Inferior parietal cortex (tissue), 1 donor: ENCODE measurements at regions not wholly inside any gene's neighbourhood (a gene's known extent, or its start where the extent isn't known, plus 50 kb on each side); places are given as distances from the start of the nearest gene placed in this dataset.
"Not testable (repeated sequence)": the region's sequence is repeated elsewhere in the genome, so short reads cannot be mapped to it uniquely, and the experiment has no call there.

Experiments used
- DNase-seq: peaks from one replicate; pipeline ENCODE4 v3.0.0-alpha.2; 2016; ENCODE audit errors: extremely low spot score

DNA sequence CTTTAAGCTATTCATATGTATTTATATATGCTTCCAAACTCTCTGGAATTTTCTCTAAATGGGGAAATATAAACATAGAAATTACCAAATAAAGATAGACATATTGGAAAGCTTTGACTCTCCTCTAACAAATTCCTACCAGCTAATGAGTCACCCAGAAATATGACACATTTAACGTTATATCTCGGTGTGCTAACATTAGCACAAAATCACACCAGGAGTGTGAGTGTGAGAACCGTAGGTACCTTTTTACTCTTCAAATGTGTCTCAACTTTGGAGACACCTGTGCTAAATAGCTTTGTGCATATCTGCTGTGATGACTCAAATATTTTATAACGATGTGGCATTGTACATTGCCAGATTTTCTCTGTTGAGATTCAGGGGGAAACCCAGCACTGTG lies 714.4 kb downstream of the METTL15 start:
- peak; percentile 5 for DNase-seq

DNA sequence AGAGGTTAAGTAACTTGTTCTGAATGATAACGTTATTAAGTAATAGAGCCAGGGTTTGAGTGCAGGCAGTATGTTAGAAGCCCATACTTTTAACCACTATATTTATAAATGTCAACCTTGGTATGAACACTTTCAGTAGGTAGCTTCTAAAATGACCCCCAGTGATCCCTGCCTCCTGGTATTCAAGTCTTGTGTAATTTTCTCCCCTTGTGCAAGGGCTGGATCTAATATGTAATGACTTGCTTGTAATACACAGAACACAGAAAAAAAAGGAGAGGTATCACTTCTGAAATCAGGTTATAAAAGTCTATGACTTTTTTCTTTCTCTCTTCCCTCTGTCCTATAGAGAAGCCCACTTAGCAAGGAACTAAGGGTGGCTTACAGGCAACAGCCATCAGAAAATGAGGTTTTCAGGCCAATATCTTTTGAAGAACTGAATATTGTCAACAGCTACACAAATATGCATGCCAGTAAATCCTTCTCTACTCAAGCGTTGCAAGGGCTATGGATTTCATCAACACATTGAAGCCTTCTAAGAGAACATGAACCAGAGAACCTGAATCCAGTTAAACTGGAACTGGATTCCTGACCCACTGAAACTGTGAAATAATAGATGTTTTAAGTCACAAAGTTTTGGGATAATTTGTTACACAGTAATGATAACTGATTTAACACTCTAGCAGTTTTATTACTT lies 712.3 kb downstream of the METTL15 start:
- DNase-seq: no peak

DNA sequence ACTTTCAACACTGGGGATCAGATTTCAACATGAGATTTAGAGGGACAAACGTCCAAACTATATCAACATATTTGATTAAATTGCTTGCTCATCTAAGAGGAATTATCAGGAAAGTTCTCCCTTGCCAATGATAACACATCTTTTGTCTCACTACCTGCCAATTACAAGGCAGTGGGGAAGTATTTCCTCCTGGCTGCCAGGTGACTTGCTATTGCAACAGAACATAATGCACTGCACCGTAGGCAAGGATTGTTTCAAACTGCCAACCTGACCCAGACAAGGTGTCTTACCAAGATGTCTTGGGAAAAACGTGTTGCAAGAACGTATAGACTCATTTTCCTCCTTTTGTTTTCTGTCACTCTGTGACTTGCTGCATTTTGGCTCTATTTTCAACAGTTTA lies 711.6 kb downstream of the METTL15 start:
- DNase-seq: no peak

DNA sequence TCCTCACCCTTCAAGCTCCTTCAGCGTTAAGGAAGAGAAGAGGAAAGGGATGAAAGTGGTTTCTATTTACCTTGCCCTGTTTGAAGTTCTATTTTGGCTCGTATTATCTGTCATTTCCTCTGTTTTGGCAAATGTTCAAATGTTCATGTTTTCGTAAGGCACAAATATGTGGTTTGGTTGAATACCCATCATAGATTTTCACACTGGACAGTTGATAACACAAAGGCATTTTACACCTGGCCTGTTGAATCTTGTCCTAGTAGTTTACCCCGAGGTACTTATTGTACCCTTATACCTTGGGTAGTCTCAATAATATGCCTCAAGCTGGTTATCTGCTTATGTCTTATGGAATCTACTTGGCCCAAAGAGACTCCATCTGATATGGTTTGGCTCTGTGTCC lies 706.9 kb downstream of the METTL15 start:
- DNase-seq: no peak

DNA sequence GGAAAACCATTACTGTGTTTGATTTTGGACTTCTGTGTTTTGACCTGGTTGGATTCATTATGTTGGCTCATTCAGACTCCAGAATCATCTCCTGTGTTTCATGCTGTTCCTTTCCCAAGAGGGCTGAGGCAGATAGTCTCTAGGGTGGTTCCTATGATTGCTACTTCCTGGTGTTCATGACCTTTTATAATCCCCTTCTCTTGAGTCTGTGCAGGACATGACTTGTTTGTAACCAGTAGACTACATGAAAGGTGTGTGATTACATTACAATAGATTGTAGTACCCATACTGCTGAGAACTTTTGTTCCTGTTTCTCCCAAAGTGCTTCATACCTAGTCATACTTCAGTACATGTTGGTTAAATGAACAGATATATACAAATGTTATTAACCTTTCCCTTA lies 700.6 kb downstream of the METTL15 start:
- DNase-seq: no peak

DNA sequence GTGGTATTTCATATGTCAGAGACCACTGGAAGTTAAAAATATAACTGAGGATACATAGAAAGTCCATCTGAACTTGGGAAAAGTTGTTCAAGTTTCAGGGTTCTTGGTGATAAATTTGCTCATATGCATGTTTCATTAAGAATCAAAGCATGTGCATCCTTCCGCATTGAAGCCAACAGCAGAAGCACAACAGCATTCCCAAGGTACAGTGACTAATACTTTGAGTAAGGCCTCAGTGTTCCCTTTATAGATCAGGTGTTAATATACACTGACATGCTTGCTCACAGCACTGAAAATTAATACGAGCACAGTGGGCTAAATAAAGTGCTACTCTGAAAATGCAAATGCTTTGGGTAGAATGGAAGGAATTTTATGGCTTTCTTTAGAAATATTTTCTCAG lies 691.1 kb downstream of the METTL15 start:
- DNase-seq: no peak

DNA sequence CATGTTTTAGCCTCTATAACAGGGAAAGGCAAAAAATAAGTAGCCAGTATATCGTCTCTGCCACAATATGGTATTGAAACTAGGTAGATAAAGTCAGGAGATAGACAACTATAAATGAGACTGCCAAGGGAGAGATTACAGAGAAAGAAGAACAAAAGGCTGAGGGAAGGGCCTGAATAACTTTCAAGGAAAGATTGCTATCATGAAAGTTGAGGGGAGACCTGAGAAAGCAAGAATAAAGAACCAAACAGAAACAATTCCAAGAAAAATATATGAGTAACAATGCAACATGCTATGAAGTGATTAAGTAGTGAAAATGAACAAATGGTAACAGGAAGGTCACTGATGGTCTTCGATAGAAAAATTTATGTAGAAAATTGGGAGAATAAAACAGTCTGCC lies 690.1 kb downstream of the METTL15 start:
- no peak for DNase-seq

DNA sequence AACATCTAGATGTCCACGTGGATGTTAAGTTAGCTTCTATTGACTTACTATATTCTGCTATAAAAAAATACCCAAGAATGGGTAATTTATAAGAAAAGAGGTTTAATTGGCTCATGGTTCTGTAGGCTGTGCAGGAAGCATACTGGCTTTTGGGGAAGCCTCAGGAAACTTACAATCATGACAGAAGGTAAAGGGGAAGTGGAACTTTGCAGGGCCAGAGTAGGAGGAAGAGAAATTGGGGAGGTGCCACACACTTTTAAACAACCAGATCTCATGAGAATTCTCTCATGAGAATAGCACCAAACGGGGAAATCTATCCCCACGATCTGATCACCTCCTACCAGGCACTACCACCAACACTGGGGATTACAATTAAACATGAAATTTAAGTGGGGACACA lies 689.3 kb downstream of the METTL15 start:
- no peak for DNase-seq

DNA sequence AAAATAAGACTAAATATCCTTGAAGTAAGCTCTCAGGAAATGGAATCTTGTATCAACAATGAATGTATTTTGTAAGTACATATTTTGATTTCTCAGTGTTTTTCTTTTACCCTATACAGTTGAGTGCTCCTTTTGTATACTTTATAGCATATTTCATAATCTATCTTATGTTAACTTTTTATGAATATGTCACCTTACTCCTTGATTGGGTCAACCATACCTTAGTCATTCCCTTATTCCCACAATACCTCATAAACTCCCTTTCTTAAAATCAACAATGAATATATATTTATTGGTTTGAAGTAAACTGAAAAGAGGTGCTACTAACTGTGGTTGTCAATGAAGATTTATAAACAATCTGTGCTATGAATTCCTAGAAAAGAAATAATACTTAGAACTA lies 686.2 kb downstream of the METTL15 start:
- DNase-seq: no peak

DNA sequence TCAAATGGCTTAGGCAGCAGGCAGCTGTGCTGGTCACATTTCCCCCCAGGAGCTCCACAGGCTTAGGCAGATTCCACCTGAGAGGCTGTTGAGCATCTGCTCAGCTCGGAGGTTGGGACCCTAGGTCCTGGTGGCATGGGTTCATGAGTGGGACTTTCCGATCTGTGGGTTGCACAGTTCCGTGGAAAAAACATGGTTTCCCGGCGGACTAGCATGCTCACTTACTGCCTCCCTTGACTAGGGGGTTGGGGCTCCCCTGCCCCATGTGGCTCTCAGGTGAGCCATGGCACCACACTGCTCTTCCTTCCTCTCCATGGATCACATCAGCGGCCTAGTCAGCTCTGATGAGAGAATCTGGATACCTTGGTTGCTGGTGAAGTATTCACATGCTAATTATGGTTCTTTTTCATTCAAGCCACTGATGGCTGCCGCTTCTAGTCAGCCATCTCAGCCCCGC lies 685.1 kb downstream of the METTL15 start:
- DNase-seq: no peak

DNA sequence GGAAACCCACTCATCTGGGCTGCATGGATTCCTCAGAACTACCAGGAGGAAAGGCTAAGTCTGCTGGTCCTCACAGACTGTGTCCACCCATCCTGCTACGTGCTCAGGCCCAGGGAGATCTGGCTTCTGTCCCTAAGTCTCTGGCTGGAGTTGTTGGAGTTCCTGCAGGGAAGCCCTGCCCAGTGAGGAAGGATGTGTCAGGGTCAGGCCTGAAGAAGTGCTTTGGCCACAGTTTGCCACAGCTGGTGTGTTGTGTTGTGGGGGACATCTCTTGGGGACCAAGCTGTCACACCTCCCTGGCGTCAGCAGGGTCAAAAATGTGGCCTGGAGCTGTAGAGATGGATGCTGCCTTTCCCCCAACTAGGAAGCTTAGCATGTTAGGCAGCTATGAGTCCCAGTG lies 684.7 kb downstream of the METTL15 start:
- no peak for DNase-seq

DNA sequence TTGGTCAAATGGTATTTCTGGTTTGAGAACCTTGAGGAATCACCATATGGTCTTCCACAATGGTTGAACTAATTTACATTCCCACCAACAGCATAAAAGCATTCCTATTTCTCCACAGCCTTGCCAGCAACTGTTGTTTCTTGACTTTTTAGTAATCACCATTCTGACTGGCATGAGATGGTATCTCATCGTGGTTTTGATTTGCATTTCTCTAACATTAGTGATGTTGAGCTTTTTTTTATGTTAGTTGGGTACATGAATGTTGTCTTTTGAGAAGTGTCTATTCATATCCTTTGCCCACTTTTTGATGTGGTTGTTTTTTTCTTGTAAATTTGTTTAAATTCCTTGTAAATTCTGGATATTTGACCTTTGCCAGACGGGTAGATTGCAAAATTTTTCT lies 679.7 kb downstream of the METTL15 start:
- not testable (repeated sequence) for DNase-seq

DNA sequence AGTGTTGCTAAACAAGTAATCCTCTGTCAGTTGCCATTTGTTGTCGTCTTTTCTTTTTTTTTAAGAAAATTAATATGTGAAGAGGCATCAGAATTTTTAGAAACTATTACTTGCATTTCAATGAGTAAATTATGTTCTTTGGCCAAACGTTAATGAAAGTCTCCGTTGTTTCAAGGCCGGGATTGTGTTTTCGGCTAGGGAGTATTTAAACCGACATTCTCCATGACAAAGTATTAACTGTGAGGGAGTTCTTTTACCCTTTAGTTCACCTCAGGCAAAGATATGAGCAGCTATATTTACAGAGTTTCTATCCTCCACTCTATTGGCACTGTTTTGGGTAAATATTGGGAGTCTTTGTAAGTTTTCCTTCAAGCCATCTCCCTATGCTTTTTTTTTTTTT lies 668.9 kb downstream of the METTL15 start:
- no peak for DNase-seq

DNA sequence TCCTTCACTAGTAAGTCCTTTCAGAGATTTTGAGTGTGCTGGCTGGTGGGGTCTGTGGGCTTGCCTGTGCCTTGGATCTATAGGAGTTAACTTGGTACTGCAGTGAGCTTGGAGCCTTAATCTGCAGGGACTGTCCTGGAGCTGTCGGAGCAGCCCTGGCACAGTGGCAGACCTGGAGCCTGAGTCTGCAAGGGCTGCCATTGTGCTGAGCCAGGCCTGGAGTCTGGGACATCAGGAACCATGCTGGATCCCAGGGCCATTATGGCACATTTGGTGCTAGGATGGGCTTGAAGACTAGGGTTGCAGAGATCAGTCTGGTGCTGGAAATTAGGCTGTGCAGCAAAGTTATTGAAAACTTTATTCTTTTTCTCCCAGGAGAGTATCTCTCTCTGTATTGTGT lies 665.4 kb downstream of the METTL15 start:
- no peak for DNase-seq

DNA sequence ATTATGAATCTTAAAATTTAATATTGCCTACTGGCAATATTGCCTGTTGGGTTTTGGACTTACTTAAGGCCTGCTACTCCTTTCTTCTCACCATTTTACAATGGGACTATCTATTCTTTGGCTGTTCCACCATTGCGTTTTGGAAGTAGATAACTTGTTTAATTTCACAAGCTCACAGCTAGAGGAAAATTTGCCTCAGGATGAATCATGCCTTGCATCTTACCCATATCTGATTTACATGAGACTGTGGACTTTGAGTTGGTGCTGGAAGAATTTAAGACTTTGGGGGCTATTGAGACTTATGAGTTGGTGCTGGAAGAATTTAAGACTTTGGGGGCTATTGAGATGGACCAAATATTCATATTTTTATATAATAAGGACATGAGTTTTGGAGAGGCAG lies 662.6 kb downstream of the METTL15 start:
- no peak for DNase-seq

DNA sequence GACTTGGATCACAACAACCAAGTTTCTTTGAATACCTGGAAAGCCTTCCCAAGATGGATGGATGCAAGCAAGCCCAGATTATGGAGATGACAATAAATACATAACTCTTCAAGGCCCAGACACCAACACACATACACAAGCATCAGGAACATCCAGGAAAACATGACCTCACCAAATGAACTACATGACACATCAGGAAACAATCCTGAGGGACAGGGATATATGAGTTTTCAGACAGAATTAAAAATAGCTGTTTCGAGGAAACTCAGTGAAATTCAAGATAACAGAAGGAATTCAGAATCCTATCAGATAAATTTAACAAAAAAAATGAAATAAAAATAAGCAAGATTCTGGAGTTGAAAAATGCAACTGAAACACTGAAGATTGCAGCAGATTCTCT lies 659.4 kb downstream of the METTL15 start:
- DNase-seq: no peak

DNA sequence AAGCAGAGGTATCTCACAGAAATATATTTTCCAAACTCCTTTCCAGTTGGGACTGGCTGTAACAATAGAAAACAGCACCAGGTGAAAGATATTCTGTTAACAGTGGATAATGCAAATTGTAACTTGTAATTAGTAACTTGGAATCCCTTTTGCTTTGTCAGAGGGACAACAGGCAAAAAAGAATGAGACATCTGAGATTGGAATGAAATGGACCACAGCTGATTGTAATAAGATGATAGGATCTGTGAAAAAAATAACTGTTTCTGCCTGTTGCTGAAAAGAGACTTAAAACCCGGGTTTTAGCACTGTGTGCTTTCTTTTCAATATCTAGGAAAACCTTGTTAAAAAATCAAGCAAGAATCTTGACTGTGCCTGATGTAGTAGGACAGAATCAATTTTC lies 655.7 kb downstream of the METTL15 start:
- no peak for DNase-seq

DNA sequence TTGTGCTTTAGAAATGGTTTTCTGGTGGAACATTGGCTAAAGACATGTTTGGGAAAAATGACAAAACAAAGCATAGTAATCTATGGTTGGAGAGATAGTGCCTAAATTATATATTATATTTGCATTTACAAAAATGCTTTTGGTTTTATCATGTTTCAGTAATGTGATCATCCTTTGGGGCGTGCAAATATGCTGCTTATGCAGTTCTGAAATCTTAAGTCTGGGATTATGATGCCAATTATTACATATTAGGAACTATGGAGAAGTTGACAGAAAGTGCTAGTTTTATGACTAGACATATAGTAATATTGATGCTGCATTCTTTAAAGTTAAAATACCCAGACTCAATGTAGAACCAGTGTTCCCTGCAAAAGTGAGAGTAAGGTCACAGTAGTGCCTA lies 655.0 kb downstream of the METTL15 start:
- DNase-seq: no peak

DNA sequence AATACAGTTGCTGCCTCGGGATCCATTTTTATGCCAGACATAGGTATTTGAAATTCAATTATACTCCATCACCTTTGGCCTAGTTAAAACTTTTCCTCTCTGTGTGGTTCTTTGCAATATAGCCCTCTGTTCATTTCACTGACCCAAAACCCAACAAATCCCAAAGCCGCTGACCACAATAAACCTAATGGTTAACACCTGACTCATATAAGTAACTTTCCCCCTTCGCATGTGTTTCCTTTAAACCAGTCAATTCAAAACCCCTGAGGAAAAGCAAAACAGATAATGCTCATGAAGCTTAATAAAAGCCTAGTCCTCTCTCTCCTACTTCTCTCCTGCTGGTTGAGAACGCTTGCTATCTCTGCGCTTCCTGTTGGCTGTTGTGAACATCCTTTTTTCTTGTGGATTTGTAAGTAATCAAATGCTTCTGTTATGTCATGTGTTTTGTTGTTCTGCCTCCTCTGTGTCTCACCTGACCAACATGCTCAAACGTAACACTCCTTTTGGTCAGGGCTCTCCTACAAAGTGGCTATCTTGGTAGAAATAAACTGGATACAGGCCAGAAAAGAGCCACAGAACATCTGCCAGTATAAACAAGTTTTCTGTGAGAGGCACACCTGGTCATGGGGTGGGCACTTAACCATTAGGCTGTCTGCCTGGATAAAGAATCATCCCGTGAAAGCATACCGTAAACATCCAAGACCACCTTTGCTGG lies 652.6 kb downstream of the METTL15 start:
- DNase-seq: no peak

DNA sequence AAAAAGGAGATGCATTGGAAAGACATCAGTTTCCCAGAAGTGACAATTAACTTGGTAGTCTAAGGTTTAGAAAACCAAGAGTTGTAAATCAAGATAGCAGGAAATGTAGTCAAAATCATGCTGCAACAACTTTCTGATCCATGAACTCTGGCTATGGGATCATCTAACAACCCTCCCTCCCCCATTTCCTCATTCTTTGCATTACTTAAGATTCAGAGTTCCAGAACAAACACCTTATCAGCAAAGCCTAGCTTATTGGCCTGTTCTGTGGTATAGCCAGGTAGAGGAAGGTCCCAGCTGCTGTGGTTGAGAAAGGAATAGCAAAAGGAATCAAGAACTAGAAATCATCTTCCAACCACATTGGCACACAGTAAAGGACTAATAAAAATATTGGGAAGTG lies 651.1 kb downstream of the METTL15 start:
- DNase-seq: no peak

DNA sequence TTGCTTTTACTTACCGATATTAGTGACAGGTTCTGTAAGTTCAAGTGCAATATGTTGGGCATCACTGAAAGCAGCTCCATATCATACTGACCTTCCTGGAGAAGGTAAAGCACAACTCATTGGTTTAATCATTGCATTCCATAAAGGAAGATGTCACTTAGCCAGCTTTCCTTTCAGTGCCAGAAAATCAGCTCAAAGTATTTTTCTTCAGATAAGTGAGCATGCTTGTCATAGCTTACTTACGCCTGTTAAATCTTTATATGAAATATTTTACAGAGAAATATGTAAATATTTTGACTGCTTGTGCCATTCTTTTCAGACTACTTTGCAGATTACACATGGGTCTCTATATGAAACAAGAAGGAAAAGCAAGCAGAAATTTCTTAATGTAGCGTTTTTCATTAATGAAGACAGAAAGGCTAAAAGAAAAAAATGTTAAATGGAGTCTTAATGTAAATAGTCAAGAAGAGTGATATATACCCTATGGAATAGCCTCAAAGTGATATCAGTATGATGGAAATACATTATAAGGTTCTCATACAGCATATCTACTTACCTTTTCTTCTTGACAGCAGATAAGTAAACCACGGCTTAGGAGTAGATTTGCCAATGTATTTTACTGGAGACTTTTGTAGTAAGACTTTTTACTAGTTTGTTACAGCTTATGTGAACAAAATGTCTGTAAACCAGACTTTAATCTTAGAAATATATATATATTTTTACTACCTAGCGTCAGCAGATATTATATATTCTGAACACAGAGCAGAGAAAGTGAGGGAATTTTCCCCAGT lies 649.7 kb downstream of the METTL15 start:
- DNase-seq: no peak

DNA sequence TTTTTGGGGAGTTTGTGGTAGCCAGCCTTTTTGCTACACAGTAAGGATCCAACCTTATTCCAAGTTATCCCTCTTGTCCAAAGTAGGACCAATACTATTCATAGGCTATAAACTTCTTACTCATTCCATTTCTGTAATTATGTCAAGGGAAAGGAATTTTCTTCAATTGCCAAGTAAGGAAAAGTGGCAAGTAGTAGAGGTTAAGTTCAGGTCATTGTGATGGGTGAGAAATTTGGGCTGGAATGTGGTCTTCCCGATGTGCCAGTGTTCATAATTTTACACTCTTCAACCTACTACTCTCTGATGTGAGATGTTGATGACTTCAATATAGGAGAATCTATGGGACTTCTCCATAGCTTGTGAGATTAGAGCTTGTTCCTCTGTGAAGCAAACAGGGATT lies 648.8 kb downstream of the METTL15 start:
- no peak for DNase-seq

DNA sequence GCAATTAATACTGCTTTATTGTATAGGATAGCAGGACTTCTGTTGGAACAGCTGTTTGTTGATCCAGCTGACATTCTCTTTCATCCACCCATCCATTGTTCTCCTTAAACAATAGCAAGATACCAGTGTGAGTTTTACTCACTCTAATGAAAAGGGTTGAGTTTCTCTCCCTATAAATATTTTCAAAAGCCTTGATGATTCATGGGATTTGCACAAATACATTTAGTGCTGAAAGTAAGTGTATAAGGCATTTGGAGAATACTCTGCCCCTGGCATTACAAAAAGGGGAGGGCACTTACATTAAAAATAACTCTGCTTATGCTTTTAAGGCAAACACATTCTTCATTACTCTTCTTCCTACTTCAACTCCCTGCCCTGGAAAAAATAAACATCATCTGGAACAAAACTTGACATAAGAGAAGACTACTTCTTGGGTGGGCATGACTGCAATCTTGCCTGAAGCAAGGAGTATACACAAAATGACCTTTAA lies 634.9 kb downstream of the METTL15 start:
- no peak for DNase-seq
